ENCODE measurements at regions not wholly inside any gene's neighbourhood (a gene's known extent, or its start where the extent isn't known, plus 50 kb on each side); places are given as distances from the start of the nearest gene placed in this dataset.

- Mint-ChIP-seq H3K27me3 (no peaks in the 10 kb centered on the region), H3K9me3 (no peaks in the 10 kb centered on the region), H3K4me3 (no peak overlapping the region), H3K4me1 (no peaks in the 10 kb centered on the region), H3K27ac (no peak overlapping the region), H3K36me3 (no peaks in the 10 kb centered on the region)
Observed at GRCh38 chr2:57821088-57821487, 225.5 kb upstream of the VRK2 start.

GRCh38 chr2:57828221-57828620 lies 218.4 kb upstream of the VRK2 start:
- Mint-ChIP-seq H3K27ac (no peak overlapping the region), H3K4me3 (no peak overlapping the region), H3K27me3 (peaks cover 2% of the 10 kb centered on the region), H3K4me1 (no peaks in the 10 kb centered on the region), H3K36me3 (peaks cover 4% of the 10 kb centered on the region), H3K9me3 (peaks cover 13% of the 10 kb centered on the region)

DNA sequence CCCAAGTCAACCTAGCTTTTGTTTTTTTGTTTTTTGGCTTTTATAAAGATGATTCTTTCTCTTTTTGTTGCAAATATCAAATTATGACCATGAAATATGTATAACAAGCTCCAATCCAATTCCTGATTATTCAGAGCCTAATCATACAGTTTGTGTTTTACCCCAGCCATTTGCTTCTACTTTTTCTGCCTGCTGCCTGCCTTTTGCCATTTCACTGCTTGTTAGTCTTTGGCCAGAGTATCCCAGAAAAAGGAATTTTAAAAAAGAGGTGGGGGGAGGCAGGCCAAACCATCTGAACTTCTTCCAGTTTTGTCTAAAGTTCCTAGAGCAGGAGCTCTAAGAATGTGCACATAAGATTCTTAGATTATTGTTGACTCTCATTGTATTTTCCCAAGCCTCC lies 211.9 kb upstream of the VRK2 start:
- peaks cover 3% of the 10 kb centered on the region for H3K27me3 Mint-ChIP-seq
- H3K27ac Mint-ChIP-seq: no peak overlapping the region
- no peaks in the 10 kb centered on the region for H3K4me1 Mint-ChIP-seq
- H3K4me3 Mint-ChIP-seq: no peak overlapping the region
- H3K36me3 Mint-ChIP-seq: peaks cover 4% of the 10 kb centered on the region
- H3K9me3 Mint-ChIP-seq: peaks cover 7% of the 10 kb centered on the region

- Mint-ChIP-seq H3K9me3 (peaks cover 5% of the 10 kb centered on the region), H3K27ac (no peak overlapping the region), H3K4me3 (no peak overlapping the region), H3K4me1 (no peaks in the 10 kb centered on the region), H3K27me3 (peaks cover 6% of the 10 kb centered on the region), H3K36me3 (no peaks in the 10 kb centered on the region)
Observed at GRCh38 chr2:57842531-57842930, 204.1 kb upstream of the VRK2 start.

- Mint-ChIP-seq H3K9me3 (peaks cover 5% of the 10 kb centered on the region), H3K4me3 (no peak overlapping the region), H3K36me3 (no peaks in the 10 kb centered on the region), H3K4me1 (no peaks in the 10 kb centered on the region), H3K27me3 (peaks cover 6% of the 10 kb centered on the region), H3K27ac (no peak overlapping the region)
Observed at GRCh38 chr2:57843158-57843557, 203.4 kb upstream of the VRK2 start.

- Mint-ChIP-seq H3K36me3 (no peaks in the 10 kb centered on the region), H3K4me1 (no peaks in the 10 kb centered on the region), H3K9me3 (peaks cover 5% of the 10 kb centered on the region), H3K27me3 (peaks cover 1% of the 10 kb centered on the region), H3K4me3 (no peak overlapping the region), H3K27ac (no peak overlapping the region)
Observed at GRCh38 chr2:57848723-57849122, 197.9 kb upstream of the VRK2 start.

- H3K9me3 Mint-ChIP-seq: peaks cover 5% of the 10 kb centered on the region
- H3K27me3 Mint-ChIP-seq: no peaks in the 10 kb centered on the region
- no peaks in the 10 kb centered on the region for H3K36me3 Mint-ChIP-seq
- H3K4me1 Mint-ChIP-seq: no peaks in the 10 kb centered on the region
- H3K27ac Mint-ChIP-seq: no peak overlapping the region
- H3K4me3 Mint-ChIP-seq: no peak overlapping the region
Observed at GRCh38 chr2:57849843-57850242, 196.8 kb upstream of the VRK2 start.

GRCh38 chr2:57850415-57851130 lies 196.0 kb upstream of the VRK2 start:
- Mint-ChIP-seq H3K36me3 (no peaks in the 10 kb centered on the region), H3K4me1 (no peaks in the 10 kb centered on the region), H3K9me3 (peaks cover 5% of the 10 kb centered on the region), H3K4me3 (no peak overlapping the region), H3K27me3 (no peaks in the 10 kb centered on the region), H3K27ac (no peak overlapping the region)

DNA sequence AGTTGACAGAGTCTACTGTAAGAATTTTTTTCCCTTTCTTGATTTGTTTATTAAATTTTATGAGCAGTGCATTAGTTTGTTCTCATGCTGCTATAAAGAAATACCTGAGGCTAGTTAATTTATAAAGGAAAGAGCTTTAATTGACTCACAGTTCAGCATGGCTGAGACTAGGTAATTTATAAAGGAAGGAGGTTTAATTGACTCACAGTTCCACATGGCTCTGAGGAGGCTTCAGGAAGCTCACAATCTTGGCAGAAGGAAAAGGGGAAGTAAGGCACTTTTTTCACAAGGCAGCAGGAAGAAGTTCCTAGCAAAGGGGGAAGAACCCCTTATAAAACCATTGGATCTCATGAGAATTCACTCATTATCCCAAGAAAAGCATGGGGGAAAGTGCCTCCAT lies 191.4 kb upstream of the VRK2 start:
- no peak overlapping the region for H3K4me3 Mint-ChIP-seq

DNA sequence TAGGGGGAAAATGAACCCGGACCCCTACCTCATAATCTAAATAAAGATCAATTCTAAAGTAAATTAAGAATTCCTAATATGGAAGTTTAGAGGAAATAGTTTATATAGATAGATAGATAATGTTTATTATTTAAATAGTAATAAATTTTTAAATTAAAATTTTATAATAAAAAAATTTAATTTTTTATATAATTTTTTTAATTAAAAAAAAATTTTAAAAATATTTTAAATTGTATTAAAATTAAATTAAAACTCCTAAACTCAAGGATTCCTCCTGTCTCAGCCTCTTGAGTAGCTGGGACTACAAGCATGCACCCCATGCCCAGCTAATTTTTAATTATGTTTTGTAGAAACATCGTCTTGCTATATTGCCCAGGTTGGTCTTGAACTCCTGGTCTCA lies 186.9 kb upstream of the VRK2 start:
- Mint-ChIP-seq H3K36me3 (peaks cover 2% of the 10 kb centered on the region), H3K27me3 (no peaks in the 10 kb centered on the region), H3K4me1 (no peaks in the 10 kb centered on the region), H3K4me3 (no peak overlapping the region), H3K27ac (no peak overlapping the region), H3K9me3 (no peaks in the 10 kb centered on the region)

More for the DNA sequence above, 191.4 kb upstream of the VRK2 start:
- no peaks in the 10 kb centered on the region for H3K9me3 Mint-ChIP-seq
- H3K27me3 Mint-ChIP-seq: no peaks in the 10 kb centered on the region
- H3K36me3 Mint-ChIP-seq: peaks cover 2% of the 10 kb centered on the region
- H3K4me1 Mint-ChIP-seq: no peaks in the 10 kb centered on the region
- H3K27ac Mint-ChIP-seq: no peak overlapping the region

GRCh38 chr2:57862153-57862552 lies 184.5 kb upstream of the VRK2 start:
- H3K36me3 Mint-ChIP-seq: no peaks in the 10 kb centered on the region
- H3K9me3 Mint-ChIP-seq: no peaks in the 10 kb centered on the region
- no peaks in the 10 kb centered on the region for H3K4me1 Mint-ChIP-seq
- H3K27ac Mint-ChIP-seq: no peak overlapping the region
- H3K27me3 Mint-ChIP-seq: no peaks in the 10 kb centered on the region
- H3K4me3 Mint-ChIP-seq: no peak overlapping the region

DNA sequence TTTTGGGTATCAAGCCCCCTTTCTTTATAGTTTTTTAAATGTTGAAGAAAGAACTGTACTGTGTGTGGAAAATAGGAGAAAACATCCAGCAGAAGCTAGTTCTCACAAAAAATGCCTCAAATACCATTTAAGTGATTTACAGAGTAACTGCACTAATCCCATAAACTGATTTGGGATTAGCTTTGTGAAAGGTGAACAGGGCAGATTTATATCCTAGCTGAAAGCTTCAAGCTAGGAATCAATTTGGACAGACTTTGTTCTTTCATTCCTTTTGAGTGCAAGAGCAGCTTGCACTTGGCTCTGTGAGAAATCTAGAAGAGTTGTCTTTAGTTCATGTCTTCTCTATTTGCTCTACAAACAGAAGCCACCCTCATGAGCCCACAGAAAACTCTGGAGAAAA lies 183.9 kb upstream of the VRK2 start:
- no peaks in the 10 kb centered on the region for H3K27me3 Mint-ChIP-seq
- no peaks in the 10 kb centered on the region for H3K36me3 Mint-ChIP-seq
- H3K9me3 Mint-ChIP-seq: no peaks in the 10 kb centered on the region

GRCh38 chr2:57864926-57865325 lies 181.7 kb upstream of the VRK2 start:
- H3K36me3 Mint-ChIP-seq: no peaks in the 10 kb centered on the region
- H3K27ac Mint-ChIP-seq: no peak overlapping the region
- H3K27me3 Mint-ChIP-seq: no peaks in the 10 kb centered on the region
- no peaks in the 10 kb centered on the region for H3K9me3 Mint-ChIP-seq
- H3K4me3 Mint-ChIP-seq: no peak overlapping the region
- no peaks in the 10 kb centered on the region for H3K4me1 Mint-ChIP-seq

More for the DNA sequence above, 183.9 kb upstream of the VRK2 start:
- no peak overlapping the region for H3K4me3 Mint-ChIP-seq
- no peaks in the 10 kb centered on the region for H3K4me1 Mint-ChIP-seq
- no peak overlapping the region for H3K27ac Mint-ChIP-seq

GRCh38 chr2:57867730-57868129 lies 178.9 kb upstream of the VRK2 start:
- Mint-ChIP-seq H3K4me1 (no peaks in the 10 kb centered on the region), H3K27ac (no peak overlapping the region), H3K36me3 (no peaks in the 10 kb centered on the region)

DNA sequence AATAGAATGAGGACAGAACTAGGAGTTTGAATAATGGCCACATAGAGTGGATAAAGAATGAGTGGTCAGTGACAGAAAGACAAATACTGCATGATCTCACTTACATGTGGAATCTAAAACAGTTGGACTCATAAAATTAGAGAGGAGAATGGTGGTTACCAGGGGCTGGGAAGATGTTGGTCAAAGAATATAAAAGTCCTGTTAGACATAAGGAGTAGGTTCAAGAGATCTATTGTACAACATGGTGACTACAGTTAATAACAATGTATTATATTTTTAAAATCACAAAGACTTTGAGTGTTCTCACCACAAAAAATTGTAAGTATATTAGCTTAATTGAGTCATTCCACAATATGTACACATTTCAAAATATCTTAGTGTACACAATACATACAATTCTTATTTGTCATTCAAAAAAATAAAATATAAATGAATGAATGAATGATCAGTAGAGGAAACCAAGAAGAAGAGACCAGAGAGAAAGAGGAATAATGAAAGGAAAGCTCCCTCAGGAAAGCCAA lies 177.9 kb upstream of the VRK2 start:
- Mint-ChIP-seq H3K4me3 (no peak overlapping the region), H3K27ac (no peak overlapping the region), H3K27me3 (no peaks in the 10 kb centered on the region), H3K4me1 (no peaks in the 10 kb centered on the region), H3K36me3 (no peaks in the 10 kb centered on the region), H3K9me3 (no peaks in the 10 kb centered on the region)

More at GRCh38 chr2:57867730-57868129, 178.9 kb upstream of the VRK2 start:
- H3K4me3 Mint-ChIP-seq: no peak overlapping the region
- no peaks in the 10 kb centered on the region for H3K27me3 Mint-ChIP-seq
- H3K9me3 Mint-ChIP-seq: no peaks in the 10 kb centered on the region

- Mint-ChIP-seq H3K27me3 (no peaks in the 10 kb centered on the region), H3K36me3 (no peaks in the 10 kb centered on the region), H3K9me3 (no peaks in the 10 kb centered on the region), H3K4me1 (no peaks in the 10 kb centered on the region), H3K4me3 (no peak overlapping the region), H3K27ac (no peak overlapping the region)
Observed at GRCh38 chr2:57869758-57870344, 176.8 kb upstream of the VRK2 start.

Measured in activated naive CD4-positive, alpha-beta T cell treated with anti-CD3 and anti-CD28 coated beads, Interleukin-2, amount 50 U/mL, for 24 hours (primary cell).